CD4-positive, alpha-beta T cell (primary cell): ENCODE measurements at regions not wholly inside any gene's neighbourhood (a gene's known extent, or its start where the extent isn't known, plus 50 kb on each side); places are given as distances from the start of the nearest gene placed in this dataset.

ENCODE experiments used
- ATAC-seq: fragments of 200-7000 bp; cut with Tn5 transposase; one replicate; pipeline ENCODE4 v1.10.0; 2022; ENCODE audit warnings: mild to moderate bottlenecking; ENCODE audit not compliant: poor library complexity
- CTCF ChIA-PET: fragments of 350-600 bp; sonication (Branson Sonifier 250); formaldehyde crosslinking; loops from one replicate; lab custom pipeline; 2021; ENCODE audit warnings: antibody characterized with exemption, inconsistent platforms; lab: Charles Lee
- POLR2A ChIA-PET: fragments of 350-600 bp; sonication (Branson Sonifier 250); formaldehyde crosslinking; loops from one replicate; lab custom pipeline; 2021; ENCODE audit warnings: antibody characterized with exemption, inconsistent platforms; lab: Charles Lee
- DNase-seq, 14 experiments: peaks; one replicate each; pipeline ENCODE4 v3.0.0-alpha.2; 2013 to 2020; ENCODE audit warnings: mixed read lengths in 2 of 14
- H3K27ac ChIP-seq, 2 donors: one replicate each; pipeline versions ENCODE4 v1.5.1 to v1.7.0; 2013; ENCODE audit warnings: low read length in 2 of 2, low read depth in 1 of 2, mild to moderate bottlenecking in 1 of 2
- H3K27me3 ChIP-seq, 2 experiments: 1 replicate in 1 of 2; 2 replicates in 1 of 2; pipeline versions ENCODE4 v1.6.1 to v1.7.0; 2013; ENCODE audit warnings: low read length in 2 of 2, control low read depth in 1 of 2, mild to moderate bottlenecking in 1 of 2, moderate library complexity in 1 of 2; ENCODE audit not compliant: insufficient read depth in 2 of 2, control insufficient read depth in 1 of 2
- H3K36me3 ChIP-seq: one replicate; pipeline ENCODE4 v1.6.1; 2013; ENCODE audit warnings: low read length, control low read depth; ENCODE audit not compliant: insufficient read depth
- H3K4me1 ChIP-seq: one replicate; pipeline ENCODE4 v1.6.1; 2013; ENCODE audit warnings: low read length, control low read depth; ENCODE audit not compliant: insufficient read depth
- H3K4me3 ChIP-seq: one replicate; pipeline ENCODE4 v1.5.1; 2013; ENCODE audit warnings: mild to moderate bottlenecking, low read length, moderate library complexity
- H3K9me3 ChIP-seq, 2 experiments: 1 replicate in 1 of 2; 2 replicates in 1 of 2; pipeline versions ENCODE4 v1.6.1 to v1.7.0; 2013; ENCODE audit warnings: low read length in 2 of 2, mild to moderate bottlenecking in 2 of 2, control low read depth in 1 of 2, moderate library complexity in 1 of 2; ENCODE audit not compliant: control insufficient read depth in 1 of 2, insufficient read depth in 1 of 2
- H3K27ac Mint-ChIP-seq: one replicate; pipeline ENCODE4 v1.8.0; 2020; ENCODE audit warnings: mixed read lengths
- H3K27me3 Mint-ChIP-seq: one replicate; pipeline ENCODE4 v1.8.0; 2021; ENCODE audit warnings: mixed read lengths
- H3K36me3 Mint-ChIP-seq: one replicate; pipeline ENCODE4 v1.8.0; 2021; ENCODE audit warnings: low read depth, mixed read lengths
- H3K4me1 Mint-ChIP-seq: one replicate; pipeline ENCODE4 v1.8.0; 2021; ENCODE audit warnings: low read depth, mixed read lengths
- H3K4me3 Mint-ChIP-seq: one replicate; pipeline ENCODE4 v1.8.0; 2020; ENCODE audit warnings: mild to moderate bottlenecking, mixed read lengths
- H3K9me3 Mint-ChIP-seq: one replicate; pipeline ENCODE4 v1.8.0; 2020; ENCODE audit warnings: mixed read lengths
- CTCF ChIP-seq: fragments of 200-600 bp; IDR thresholded peaks from one replicate; pipeline ENCODE4 v1.8.0; 2022; ENCODE audit warnings: antibody characterized with exemption, mild to moderate bottlenecking
- intact Hi-C, 2 experiments: fragments of 100-400 bp; cut with DNase I in 1 of 2; cut with micrococcal nuclease in 1 of 2; formaldehyde crosslinking; loops; one replicate each; pipeline versions ENCODE4 v1.15.1 to v1.9.0; 2023 to 2025; cut with DNase I, micrococcal nuclease

GRCh38 chr22:48609279-48609865 is 1218.3 kb downstream of the BRD1 start:
- intact Hi-C loops, result no loop called here
- H3K27ac ChIP-seq, result no peak overlapping the region
- TF ChIP-seq CTCF, result no peak
- no peaks in the 10 kb centered on the region for H3K27me3 Mint-ChIP-seq
- POLR2A ChIA-PET, result no interaction called here
- CTCF ChIA-PET, result no interaction called here
- DNase-seq, result no peak
- no peaks in the 10 kb centered on the region for H3K36me3 ChIP-seq
- no peak overlapping the region for H3K4me3 ChIP-seq
- peaks cover 0 to 65% of the 10 kb centered on the region in 2 experiments for H3K9me3 ChIP-seq
- no peak overlapping the region for H3K4me3 Mint-ChIP-seq
- no peaks in the 10 kb centered on the region for H3K36me3 Mint-ChIP-seq
- H3K27me3 ChIP-seq, result no peaks in the 10 kb centered on the region
- H3K4me1 Mint-ChIP-seq, result no peaks in the 10 kb centered on the region
- H3K4me1 ChIP-seq, result no peaks in the 10 kb centered on the region
- H3K9me3 Mint-ChIP-seq, result peaks cover 10% of the 10 kb centered on the region
- H3K27ac Mint-ChIP-seq, result no peak overlapping the region
- ATAC-seq, result no peak

DNA sequence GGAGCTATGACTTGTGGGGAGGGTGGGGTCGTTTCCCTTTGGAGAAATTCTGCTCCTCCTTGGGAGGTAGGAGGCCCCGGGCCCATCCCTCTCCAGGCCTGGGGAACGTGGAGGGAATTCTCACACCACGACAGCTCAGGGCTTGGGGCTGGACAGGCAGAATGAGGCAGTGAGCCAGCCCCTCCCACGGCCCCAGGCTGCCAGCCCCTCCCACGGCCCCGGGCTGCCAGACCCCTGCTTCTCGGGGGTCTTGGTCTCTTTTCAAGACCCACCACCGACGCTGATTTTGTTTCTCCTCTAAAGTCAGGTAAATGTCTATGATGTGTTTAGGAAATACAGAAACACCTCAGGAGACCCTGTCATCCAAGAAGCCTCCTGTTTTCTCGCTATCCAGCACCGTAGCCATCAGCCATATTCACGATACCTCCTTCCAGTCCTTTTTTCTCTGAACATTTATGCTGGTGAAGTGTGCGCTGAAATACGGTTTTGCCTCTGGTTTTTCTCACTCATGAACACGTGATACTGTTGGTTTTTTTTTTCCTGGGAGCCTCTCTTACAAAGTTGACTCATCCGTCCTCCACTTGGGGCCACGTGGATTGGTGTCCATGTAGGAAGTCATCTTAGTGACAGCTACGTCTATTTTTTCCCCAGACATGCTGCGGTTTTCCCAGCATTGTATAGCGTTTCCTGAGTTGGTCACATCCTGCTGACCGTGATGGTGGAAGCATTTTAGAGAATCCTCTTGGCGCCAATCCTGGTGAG is 1219.6 kb downstream of the BRD1 start:
- no peaks in the 10 kb centered on the region for H3K4me1 ChIP-seq
- ATAC-seq, result no peak
- no peak overlapping the region for H3K27ac ChIP-seq
- TF ChIP-seq CTCF, result no peak
- ChIA-PET POLR2A (no interaction called here), CTCF (no interaction called here)
- Mint-ChIP-seq H3K36me3 (no peaks in the 10 kb centered on the region), H3K4me1 (no peaks in the 10 kb centered on the region), H3K27me3 (no peaks in the 10 kb centered on the region), H3K27ac (no peak overlapping the region), H3K9me3 (peaks cover 10% of the 10 kb centered on the region), H3K4me3 (no peak overlapping the region)
- no peaks in the 10 kb centered on the region for H3K27me3 ChIP-seq
- no peak for DNase-seq
- no peak overlapping the region for H3K4me3 ChIP-seq
- intact Hi-C loops, result no loop called here
- H3K9me3 ChIP-seq, result peaks cover 0 to 61% of the 10 kb centered on the region in 2 experiments
- no peaks in the 10 kb centered on the region for H3K36me3 ChIP-seq

DNA sequence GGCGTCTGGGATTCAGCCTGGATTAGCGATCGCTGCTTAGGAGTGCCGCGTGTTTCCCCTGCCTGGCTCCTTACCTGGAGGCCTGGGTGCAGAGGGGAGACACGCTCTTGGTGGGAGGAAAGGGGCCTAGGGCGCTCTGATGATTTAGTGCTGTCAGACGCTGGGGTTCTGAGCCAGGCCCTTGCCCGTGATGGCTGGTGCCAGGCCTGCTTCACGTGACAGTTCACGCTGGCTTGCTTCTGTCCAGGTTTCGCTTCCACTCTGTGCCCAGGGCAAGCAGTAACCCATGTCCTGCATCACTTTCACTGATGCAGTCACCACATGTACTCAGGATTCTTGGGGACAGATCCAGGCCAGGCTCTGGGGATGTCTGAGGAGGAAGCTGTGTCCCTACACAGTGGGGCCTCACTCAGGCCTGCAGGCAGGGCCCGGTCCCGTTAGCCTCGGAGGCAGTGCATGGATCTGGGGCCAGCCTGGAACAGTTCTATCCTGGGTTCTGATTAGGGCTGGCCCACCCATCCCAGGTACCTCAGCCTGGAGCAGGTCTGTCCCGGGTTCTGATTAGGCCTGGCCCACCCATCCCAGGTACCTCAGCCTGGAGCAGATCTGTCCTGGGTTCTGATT is 1220.9 kb downstream of the BRD1 start:
- TF ChIP-seq CTCF, result no peak
- ATAC-seq (no peak), DNase-seq (no peak)
- H3K4me1 Mint-ChIP-seq, result no peaks in the 10 kb centered on the region
- Histone ChIP-seq H3K4me1 (no peaks in the 10 kb centered on the region), H3K27ac (no peak overlapping the region), H3K4me3 (no peak overlapping the region), H3K27me3 (no peaks in the 10 kb centered on the region), H3K9me3 (peaks cover 0 to 59% of the 10 kb centered on the region in 2 experiments), H3K36me3 (no peaks in the 10 kb centered on the region)
- no peaks in the 10 kb centered on the region for H3K27me3 Mint-ChIP-seq
- no peak overlapping the region for H3K4me3 Mint-ChIP-seq
- intact Hi-C loops, result no loop called here
- no peaks in the 10 kb centered on the region for H3K36me3 Mint-ChIP-seq
- ChIA-PET CTCF (no interaction called here), POLR2A (no interaction called here)
- peaks cover 10% of the 10 kb centered on the region for H3K9me3 Mint-ChIP-seq
- H3K27ac Mint-ChIP-seq, result no peak overlapping the region
